Uterus (tissue), 2 donors: ENCODE measurements at regions not wholly inside any gene's neighbourhood (a gene's known extent, or its start where the extent isn't known, plus 50 kb on each side); places are given as distances from the start of the nearest gene placed in this dataset.

Source experiments
- POLR2A ChIP-seq, 2 donors: fragments of 450-650 bp; IDR thresholded peaks; one replicate each; pipeline ENCODE4 v1.6.1; 2016; ENCODE audit warnings: antibody characterized with exemption in 2 of 2, mild to moderate bottlenecking in 1 of 2, moderate library complexity in 1 of 2
- TF ChIP-seq, protein P1 (sequence below), 4 experiments: fragments of 200-600 bp in 2 of 4; fragments of 450-650 bp in 2 of 4; sonication (generic) in 2 of 4; IDR thresholded peaks; one replicate each; pipeline ENCODE4 v1.5.1; 2016 to 2019; ENCODE audit warnings: antibody characterized with exemption in 4 of 4, mild to moderate bottlenecking in 2 of 4, moderate library complexity in 1 of 4

GRCh38 chr3:80564391-80564790 is 796.6 kb upstream of the ROBO1 start:
- TF ChIP-seq, protein P1, sequence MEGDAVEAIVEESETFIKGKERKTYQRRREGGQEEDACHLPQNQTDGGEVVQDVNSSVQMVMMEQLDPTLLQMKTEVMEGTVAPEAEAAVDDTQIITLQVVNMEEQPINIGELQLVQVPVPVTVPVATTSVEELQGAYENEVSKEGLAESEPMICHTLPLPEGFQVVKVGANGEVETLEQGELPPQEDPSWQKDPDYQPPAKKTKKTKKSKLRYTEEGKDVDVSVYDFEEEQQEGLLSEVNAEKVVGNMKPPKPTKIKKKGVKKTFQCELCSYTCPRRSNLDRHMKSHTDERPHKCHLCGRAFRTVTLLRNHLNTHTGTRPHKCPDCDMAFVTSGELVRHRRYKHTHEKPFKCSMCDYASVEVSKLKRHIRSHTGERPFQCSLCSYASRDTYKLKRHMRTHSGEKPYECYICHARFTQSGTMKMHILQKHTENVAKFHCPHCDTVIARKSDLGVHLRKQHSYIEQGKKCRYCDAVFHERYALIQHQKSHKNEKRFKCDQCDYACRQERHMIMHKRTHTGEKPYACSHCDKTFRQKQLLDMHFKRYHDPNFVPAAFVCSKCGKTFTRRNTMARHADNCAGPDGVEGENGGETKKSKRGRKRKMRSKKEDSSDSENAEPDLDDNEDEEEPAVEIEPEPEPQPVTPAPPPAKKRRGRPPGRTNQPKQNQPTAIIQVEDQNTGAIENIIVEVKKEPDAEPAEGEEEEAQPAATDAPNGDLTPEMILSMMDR (IDR thresholded peaks at IDR 0.05), result no peak
- TF ChIP-seq POLR2A (IDR thresholded peaks at IDR 0.05), result no peak
